ENCODE measurements at regions not wholly inside any gene's neighbourhood (a gene's known extent, or its start where the extent isn't known, plus 50 kb on each side); places are given as distances from the start of the nearest gene placed in this dataset.

DNA sequence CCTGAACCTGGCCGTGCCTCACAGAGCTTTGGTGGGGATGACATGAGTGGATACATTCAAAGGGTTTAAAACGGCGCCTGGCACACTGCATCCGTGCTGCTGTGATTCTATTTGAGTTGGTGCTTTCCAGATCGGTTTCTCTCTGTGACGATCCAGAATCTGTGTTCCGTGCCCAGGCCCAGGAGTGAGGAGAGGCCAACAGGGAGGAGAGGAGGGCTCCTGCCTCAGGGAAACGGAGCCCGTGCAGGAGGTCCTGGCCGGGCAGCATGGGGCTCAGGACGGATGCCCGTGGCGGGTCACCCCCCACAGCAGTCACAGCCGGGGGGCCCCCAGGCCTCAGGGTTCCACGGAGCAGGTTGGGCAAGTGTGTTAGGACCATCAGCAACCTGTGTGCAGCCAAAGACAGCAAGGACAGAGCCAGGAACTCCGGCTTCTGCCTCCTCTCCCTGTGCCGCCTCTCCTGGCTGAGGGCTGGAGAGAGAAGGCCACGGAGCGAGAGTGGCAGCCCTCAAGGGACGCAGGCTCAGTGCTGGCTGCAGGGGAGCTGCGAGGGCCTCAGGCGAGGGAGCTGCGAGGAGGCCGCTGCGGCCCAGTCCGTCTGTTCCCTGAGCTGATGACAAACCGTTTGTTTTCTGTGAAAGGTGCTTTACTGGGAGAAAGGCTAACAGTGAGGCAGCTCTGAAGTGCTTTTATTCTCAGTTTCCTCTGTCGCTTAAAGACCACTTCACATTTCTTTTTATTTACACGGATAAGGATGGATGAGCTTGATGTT is 99.3 kb downstream of the METRNL start:
- no peak for DNase-seq (ENCODE audit: low read depth)

DNA sequence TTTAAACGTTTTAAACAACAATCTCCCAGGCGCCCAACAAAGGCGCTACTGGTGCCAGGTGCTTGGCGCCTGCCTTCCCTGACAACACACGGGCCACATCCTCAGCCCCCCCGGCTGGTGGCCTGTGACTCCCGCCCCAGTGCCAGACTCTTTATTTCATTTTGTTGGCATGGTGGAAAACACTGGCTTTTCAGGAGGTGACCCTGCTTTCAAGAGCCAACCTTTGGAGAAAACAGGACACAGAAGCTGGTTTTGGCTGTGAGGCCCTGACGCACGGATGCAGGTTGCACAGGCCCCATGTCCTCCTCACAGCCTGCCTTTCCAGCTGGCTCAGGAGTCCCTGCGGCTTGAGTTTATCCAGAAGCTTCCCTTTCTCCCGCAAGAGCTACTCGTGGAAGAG is 100.0 kb downstream of the METRNL start:
- no peak for DNase-seq (ENCODE audit: low read depth)

DNA sequence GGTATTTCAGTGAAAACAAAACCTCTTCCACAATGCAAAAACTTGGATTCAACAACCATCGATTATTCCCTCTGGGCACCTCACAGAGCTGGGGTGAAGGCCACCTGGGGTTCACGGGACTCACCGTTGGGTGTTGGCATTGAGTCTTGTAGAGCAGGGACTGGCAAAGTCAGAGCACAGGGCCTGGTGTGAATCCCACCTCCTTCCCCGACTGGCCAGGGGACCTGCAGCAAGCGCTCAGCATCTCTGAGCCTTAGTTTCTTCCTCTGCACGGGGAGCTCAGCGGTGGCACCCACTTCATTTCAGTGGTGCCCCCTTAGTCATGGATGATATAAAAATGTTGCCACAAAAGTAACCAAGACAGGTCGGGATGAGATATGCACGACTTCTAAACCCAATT is 100.4 kb downstream of the METRNL start:
- DNase-seq (ENCODE audit: low read depth) = no peak

DNA sequence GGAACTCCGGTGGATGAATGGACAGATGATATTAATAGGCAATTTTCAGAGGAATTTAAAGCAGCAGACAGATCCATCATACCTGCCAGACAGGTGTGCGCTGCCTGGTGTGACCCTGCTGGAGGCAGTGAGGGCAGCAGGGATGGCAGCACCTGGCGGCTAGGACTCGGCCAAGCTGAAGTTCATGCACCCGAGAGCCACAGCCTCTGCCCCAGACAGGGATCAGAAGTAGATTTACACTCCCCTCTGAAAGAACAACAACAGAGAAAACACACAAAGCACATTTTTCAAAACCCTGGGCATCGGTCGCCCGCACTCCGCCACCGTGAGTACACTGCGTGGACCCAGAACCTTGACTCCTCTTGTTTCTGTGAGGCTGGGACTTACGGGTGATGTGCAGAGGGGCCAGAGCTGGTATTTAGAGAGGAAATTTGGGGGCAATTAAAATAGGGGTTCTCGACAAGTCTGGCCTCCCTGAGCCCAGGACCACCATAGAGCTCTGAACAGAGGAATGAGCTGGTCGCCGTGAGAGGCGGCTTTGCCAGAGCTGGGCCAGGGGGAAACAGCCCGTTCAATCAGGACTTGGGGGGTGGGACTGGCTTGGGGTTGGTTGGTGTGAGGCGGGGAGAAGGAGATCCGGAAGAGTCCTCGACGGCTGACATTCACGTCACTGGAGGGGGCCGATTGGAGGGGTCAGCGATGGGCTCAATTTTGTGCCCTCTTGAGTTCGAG is 101.0 kb downstream of the METRNL start:
- DNase-seq (ENCODE audit: low read depth) = no peak

DNA sequence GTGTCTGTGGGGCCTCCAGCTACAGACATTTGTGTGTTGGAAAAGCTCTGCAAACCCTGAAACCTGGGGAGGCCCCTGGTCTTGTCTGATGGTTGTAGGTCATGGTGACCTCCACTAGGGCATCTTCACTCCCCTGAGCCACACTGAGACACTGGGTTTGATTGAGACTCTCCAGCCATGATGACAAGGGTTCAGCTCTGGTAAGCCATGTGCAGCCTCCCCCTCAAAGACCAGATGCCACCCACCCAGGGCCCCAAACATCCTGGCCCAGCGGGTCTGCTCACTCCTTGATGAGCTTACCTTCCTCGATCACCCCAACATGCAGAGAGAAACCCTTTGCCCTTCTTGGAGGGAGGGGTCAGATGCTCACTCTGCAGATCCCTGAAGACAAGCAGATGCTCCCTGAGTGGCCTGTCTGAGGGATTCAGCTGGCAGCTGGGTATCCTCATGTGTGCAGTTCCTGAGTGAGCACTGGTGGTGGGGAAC is 101.6 kb downstream of the METRNL start:
- no peak for DNase-seq (ENCODE audit: low read depth)

DNA sequence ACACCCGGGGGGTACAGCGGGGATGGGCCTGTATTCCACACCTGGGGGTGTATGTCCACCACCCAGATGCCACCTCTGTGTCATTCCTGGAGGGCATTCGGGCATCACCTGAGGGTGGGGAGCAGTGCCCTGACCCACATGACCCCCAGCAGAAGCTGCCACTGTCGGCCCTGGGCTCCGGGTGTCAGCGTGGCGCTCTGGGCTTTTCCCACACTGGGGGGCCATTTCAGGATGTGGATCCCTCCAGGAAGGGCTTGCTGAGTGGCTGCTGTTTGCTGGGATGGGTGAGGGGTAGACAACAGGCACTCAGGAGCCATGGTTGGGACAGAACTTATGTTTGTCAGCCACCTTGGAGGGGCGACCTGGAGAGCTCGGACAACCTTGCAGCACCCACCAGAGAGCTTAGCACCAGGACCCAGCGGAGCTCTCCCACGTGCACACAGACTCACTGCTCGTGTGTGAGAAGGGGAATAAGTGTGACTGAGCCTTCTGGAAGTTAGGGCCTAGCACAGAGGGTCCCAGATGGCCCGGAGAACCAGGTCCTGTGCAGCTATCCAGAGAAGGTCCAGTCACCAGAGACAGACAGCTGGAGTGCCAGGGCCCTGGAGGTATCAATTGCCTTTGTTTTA is 102.7 kb downstream of the METRNL start:
- DNase-seq (ENCODE audit: low read depth) = no peak

DNA sequence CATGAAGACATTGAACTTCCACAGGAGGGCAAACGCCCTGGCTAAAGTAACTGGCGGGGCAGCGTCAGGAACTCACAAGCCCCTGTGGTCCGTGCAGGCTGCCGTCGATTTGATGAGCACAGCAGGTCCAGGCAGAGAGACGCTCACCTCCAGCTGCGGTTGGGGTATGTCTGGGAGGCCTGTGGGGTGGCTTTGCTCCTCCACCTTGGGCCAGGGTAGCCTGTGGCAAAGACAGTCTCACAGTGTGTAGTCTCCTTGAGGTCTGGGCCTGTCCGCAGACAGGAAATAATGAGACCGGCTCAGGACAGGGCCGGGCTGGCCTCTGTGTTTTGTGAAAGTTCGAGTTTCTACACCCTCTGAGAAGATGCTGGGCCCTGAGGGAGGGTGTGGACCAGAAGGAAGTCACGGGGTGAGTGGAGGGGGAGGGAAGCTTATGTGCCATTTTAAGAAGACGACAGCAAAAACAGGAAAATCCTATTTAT is 103.3 kb downstream of the METRNL start:
- no peak for DNase-seq (ENCODE audit: low read depth)

DNA sequence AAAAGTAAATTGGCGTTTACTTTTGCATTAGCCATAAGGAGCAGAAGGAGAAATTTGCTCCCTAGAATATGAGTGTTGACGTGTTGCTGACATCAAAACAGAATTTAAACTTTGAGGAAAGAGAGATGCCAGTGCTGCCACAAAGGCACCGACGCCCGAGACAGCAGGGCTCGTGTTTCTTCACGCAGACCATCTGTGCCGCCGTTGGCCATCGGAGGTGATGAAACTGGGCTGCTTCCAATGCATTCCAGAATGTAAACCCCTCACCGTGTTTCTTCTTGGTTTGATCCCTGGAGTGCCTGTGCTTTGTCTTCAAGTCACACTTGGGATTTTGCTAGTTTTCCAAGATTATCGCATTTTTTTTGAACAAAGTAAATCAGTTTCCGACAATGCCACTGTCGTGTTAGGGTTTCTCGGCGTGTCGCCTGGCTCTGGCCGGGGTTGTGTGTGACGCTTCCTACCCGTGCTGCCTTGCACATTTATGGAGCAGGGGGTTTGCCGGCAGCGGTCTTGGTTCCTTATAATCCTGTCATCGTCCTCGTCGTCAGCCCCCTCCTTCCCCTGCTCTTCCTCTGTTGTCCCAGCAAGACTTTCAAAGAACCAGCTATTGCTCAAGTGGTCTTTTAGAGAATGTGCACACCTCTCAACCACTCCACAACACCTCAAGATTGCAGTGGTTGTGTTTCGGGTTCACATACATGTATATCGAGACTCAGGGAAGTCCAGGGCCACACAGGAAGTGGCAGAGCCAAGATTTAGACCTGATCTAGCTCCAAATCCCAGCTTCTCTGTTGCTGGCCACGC is 103.9 kb downstream of the METRNL start:
- DNase-seq (ENCODE audit: low read depth) = no peak

DNA sequence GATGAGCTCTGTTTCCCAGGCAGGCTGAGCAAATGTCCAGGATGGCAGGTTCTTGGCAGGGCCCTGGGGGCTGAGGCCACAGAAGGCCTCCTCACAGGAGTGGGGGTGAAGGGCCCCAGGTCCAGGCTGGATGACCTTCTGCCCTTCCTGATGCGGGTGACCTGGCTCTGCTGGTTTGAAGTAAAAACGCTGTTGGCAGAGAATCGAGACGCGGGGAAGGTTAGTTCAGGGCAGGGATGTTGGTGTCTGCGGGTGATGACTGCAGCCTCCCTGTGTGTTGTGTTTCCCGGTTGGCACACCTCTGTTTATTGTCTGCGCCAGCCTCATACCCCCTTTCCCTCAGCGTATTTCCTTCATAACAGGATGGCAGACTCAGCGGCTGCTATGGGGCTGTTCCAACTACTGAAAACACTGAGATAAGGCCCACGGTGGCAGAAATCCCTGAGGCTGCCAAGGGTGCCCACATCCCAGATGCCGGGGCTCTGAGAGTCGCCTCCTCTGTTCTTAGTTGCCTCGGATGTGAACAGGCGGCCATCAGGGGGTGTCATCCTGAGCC is 104.6 kb downstream of the METRNL start:
- no peak for DNase-seq (ENCODE audit: low read depth)

DNA sequence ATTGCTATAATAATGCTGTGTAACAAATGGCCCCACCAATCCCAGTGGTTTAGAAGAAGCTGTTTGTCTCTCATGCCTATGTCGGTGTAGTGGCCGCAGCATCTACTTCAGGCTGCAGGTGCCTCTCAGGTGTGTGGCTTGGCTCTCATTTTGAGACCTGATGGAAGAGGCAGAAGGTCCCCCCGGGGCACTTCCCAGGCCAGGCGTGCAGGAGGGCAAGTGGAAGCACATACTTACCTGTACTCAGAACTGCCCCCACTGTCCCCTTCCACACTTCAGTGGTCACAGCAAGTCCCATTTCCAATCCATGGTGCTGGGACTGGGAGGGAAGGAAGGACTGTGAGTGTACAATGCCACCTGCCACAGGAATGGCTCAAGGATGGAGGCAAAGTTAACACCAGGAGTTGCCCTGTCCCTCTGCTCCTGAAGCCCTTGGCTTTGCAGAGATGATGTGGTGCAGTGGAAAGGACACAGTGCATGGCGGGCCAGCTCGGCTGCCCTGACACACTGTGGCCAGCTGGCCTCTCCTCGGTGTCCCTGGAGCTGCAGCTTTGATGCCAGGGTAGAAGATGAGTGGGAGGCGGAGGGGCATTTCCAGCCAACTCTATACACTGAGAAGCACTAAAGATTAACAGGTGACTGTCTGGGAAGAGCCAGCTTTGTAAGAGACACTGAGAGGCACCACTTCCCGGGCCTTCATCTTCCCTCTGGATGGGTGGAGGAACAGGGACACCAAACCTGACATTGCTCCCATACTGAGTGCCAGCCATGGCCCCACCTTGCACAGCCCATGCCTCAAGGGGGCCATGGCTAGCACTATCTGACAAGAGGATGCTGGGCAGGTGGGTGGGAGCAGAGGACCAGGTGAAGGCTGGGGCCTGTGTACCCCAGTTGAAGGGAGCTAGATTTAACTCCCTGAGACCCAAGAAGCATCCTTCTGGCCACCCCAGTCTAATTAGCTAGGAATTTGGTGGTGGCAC is 105.9 kb downstream of the METRNL start:
- no peak for DNase-seq (ENCODE audit: low read depth)

DNA sequence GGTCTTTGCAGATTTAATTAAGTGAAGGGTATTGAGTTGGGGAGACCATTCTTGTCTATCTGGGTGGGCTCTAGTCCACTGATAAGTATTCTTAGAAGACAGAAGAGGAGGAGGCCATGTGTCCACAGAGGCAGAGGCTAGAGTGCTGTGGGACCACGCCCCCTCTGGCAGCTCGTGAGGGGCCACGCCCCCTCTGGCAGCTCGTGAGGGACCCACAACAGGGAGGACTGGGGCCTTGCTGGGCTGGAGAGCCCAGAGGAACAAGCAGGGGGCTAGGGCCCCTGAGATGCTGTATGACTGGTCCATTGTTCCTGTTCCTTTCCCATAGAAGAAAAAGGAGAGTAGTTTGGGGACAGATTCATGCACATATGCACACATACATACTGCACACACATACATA is 106.8 kb downstream of the METRNL start:
- DNase-seq (ENCODE audit: low read depth) = no peak

DNA sequence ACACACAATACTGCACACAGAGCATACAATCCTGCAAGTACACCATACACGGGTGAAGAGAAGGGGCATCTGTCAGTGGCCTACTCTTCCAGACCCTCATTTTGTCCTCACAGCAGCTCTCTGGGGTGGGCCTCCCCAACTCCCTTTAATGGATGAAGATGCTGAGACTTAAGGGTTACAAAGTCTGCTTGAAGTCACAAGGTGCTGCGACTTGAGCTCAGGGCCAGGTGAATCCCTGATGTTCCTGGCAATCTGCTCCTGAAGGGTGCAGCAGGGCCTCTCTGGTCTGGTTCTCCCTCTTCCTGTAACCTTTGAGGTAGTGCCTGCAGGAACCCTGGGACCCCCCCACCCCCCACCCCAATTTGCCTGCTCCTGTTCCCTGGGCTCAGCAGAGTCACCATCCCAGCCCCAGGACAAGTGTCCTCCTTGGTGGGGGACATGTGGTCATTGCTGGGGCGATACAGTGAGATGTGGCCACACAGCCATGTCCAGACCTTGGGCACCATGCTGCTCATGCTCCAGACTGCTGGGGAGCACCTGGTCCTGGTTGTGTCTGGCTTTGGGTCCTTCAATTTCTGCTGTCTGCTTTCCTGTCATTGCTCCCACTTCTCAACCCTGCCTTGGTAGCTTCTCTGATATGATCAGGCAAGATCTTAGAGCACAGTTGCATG is 107.5 kb downstream of the METRNL start:
- DNase-seq (ENCODE audit: low read depth) = no peak

DNA sequence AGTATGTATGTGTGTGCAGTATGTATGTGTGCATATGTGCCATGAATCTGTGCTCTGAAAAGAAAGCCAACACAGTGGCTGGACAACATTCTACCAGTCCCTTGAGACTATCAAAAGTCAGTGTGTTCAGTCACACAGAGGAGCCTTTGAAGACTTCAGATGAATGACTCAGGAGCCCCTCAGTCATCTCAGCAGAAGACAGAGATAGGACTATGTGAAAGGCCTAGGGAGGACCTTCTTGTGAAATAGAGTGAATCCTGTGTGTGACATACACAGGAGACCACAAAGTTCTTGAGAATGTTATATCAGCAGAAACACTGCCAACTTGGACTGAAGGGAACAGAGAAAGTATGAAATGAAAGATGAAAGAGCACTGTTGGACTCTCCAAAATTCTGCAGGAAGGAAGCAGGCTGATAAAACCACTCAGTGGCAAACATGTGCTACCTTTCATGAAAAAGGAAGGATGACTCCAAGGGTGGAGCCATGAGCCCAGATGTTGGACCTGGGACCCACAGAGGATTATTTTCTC is 108.4 kb downstream of the METRNL start:
- no peak for DNase-seq (ENCODE audit: low read depth)

DNA sequence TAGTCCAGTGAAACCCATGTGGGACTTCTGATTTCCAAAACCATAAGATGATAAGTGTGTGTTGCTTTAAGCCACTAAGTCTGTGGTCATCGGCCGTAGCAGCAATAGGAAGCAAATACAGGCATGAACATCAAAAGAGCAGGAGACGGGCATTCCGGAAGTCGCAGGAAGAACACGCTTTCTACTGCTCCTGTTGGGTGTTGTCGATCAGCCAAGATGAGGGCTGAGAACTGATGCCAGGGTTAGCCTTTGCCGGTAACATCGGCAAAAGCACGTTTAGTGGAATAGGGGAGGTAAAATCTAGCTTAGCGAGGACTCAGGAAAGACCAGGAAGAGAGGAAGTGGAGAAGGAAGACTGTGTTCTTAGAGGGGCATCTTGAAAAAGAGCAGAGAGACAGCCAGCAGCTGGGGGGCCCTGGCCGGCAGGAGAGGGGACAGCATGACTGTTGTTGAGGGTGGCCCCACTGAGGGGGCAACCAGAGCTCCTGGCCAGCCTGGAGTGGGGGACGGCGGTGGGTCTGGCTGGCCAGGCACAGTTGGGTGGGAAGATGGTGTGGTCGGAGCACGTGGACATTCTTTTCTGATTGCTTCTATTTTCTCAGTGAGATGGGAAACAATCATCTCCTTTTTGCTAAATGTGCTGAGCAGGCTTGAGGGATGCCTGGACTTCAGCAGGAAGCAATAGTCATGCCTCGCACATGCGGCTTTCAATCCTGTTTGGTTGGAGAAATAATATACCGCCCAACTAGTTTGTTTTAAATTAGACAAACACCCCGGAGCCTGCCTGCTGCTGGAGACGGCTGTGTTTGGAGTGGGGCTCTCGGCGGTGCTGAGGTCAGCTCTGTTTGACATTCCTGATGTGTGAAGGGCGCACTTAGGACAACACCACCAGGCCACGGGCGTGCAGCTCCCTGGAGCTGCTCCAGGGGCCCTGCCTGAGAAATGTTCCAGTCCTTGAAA is 109.9 kb downstream of the METRNL start:
- no peak for DNase-seq (ENCODE audit: low read depth)

DNA sequence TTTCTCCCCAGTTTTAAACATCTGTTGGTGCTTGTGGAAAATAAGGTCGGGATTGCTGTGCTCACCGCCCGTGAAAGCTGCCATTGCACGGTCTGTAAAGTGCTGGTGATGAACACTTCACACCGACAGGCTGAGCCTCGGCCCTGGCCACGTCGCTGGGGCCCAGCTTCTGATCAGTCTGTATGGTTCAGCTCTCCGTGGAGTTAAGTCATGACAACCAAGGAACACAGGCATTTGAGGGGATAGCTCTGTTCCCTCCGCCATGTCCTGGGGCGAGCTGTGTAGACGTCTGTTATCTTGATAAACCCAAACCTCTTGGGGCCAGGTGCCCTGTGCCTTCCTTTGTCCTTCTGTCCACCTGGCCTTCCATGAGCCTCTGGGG is 110.6 kb downstream of the METRNL start:
- no peak for DNase-seq (ENCODE audit: low read depth)

DNA sequence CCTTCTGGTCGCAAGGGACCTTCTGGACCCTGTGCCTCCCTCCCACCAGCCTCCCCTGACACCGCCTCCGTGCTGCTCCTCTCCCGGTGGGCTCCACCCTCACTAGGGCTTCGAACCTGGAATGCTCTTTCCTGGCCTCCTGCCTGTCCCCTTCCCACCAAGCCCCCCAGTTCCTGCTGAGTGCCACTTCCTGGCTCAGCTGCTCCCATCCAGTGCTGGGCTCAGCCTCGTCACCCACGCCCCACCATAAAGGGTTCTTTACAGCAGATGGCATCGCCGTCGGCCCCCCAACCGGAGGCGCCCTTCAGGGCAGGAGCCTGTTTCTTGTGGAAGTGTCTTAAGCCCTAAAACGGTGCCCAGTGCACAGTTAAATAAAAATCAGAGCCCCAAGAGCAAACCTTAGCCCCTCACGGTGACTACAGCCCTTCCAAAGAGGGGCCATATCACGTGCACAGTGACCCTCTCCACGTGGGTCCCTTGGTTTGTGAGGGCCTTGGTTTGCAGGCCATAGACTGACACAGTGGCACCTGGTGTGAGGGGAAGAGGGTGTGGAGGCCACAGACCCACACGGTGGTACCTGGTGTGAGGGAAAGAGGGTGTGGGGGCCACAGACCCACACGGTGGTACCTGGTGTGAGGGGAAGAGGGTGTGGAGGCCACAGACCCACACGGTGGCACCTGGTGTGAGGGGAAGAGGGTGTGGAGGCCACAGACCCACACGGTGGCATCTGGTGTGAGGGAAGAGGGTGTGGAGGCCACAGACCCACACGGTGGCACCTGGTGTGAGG is 111.4 kb downstream of the METRNL start:
- no peak for DNase-seq (ENCODE audit: low read depth)

DNA sequence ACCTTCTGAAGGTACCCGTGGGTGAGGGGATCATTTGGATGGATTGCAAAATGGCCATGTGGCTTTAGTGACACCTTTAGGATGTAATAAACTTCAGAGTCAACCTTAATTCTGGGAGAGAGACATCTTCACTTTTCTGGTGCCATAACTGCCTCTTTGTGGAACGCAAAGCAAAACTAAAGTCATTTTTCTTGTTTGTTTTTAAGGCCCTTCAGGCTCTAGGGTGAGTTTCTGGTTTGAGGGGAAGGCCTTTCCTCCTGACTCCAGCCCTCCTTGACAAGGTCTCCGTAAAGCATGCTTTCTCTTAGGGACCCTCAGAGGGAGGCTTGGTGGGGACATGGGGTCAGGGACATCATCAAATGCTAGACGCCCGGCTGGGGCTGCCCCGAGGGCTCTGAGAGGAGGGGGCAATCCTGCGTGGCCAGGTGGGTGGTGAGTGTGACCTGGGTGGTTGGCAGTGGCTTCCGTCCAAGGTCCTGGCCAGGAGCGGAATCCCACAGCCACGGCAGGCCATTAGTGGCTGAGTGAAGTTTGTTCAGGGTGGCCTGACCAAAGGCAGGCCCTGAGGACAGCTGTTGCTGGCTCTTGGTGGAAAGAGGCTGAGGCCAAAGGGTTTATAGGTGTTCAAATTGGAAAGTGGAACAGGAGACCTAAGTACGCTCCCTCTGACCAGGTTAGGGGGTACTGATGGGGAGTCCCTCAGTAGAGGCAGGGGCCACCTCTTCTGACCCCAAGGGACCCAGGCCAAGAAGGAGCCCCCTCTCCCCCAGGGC is 112.2 kb downstream of the METRNL start:
- DNase-seq (ENCODE audit: low read depth) = no peak
